K562 (cell line): ENCODE measurements at regions not wholly inside any gene's neighbourhood (a gene's known extent, or its start where the extent isn't known, plus 50 kb on each side); places are given as distances from the start of the nearest gene placed in this dataset.
"Not testable (repeated sequence)": the region's sequence is repeated elsewhere in the genome, so short reads cannot be mapped to it uniquely, and the experiment has no call there.

ENCODE experiments used
- ATF4 ChIP-seq: fragments of 450-650 bp; formaldehyde crosslinking; IDR thresholded peaks from 2 replicates; pipeline ENCODE4 v1.4.0; 2022; ENCODE audit warnings: mild to moderate bottlenecking, moderate library complexity
- NFE2 ChIP-seq: IDR thresholded peaks from 2 replicates; pipeline ENCODE4 v1.6.1; 2014; ENCODE audit warnings: antibody characterized with exemption, low read depth
- PREB ChIP-seq: sonication (generic); formaldehyde crosslinking; IDR thresholded peaks from 2 replicates; pipeline ENCODE4 v1.8.1; 2023; ENCODE audit warnings: mild to moderate bottlenecking, missing genetic modification reagents
- RBM34 ChIP-seq: fragments of 200-400 bp; formaldehyde crosslinking; IDR thresholded peaks from 2 replicates; pipeline ENCODE4 v1.6.1; 2018; ENCODE audit warnings: low read length, borderline replicate concordance; ENCODE audit not compliant: insufficient read depth
- SLC30A9 ChIP-seq: fragments of 250-450 bp; sonication (Bioruptor Pico); IDR thresholded peaks from 2 replicates; pipeline ENCODE4 v1.8.0; 2022; ENCODE audit warnings: mild to moderate bottlenecking, moderate library complexity
- SMAD1 ChIP-seq: fragments of 150-350 bp; IDR thresholded peaks from 2 replicates; pipeline ENCODE4 v1.6.1; 2014; ENCODE audit warnings: low read length, low read depth; ENCODE audit not compliant: partially characterized antibody
- YY1 ChIP-seq, 3 experiments: IDR thresholded peaks; 2 replicates each; pipeline ENCODE4 v1.6.1; 2011; ENCODE audit warnings: low read length in 2 of 3, mild to moderate bottlenecking in 2 of 3, moderate library complexity in 2 of 3, borderline replicate concordance in 1 of 3, control low read depth in 1 of 3, low read depth in 1 of 3; ENCODE audit not compliant: insufficient read depth in 3 of 3, insufficient replicate concordance in 2 of 3, control insufficient read depth in 1 of 3, insufficient read length in 1 of 3; ENCODE audit errors: extremely low read depth in 1 of 3

GRCh38 chr10:37008276-37008675 lies 117.1 kb upstream of the ANKRD30A start:
- TF ChIP-seq SMAD1; YY1 (IDR thresholded peaks at IDR 0.05; ENCODE audit: borderline replicate concordance in 1 of 3, control insufficient read depth in 1 of 3, extremely low read depth in 1 of 3, insufficient read depth in 3 of 3, insufficient read length in 1 of 3, insufficient replicate concordance in 2 of 3, low read depth in 1 of 3, low read length in 2 of 3); RBM34; SLC30A9 (CRISPR knock-in tag); NFE2; ATF4 (CRISPR knock-in tag); PREB (CRISPR knock-in tag): not testable (repeated sequence)
